Testis (tissue), 2 donors: ENCODE measurements at regions not wholly inside any gene's neighbourhood (a gene's known extent, or its start where the extent isn't known, plus 50 kb on each side); places are given as distances from the start of the nearest gene placed in this dataset.

Source experiments
- DNase-seq: peaks from one replicate; pipeline ENCODE4 v3.0.0-alpha.2; 2019
- H3K27ac ChIP-seq, 2 donors: fragments of 200-600 bp; sonication (generic); one replicate each; pipeline ENCODE4 v1.5.1; 2019
- H3K27me3 ChIP-seq: fragments of 200-600 bp; sonication (generic); one replicate; pipeline ENCODE4 v1.5.1; 2019
- H3K36me3 ChIP-seq: fragments of 200-600 bp; sonication (generic); one replicate; pipeline ENCODE4 v1.5.1; 2017; ENCODE audit warnings: low read depth; ENCODE audit errors: missing control alignments
- H3K4me1 ChIP-seq: fragments of 200-600 bp; sonication (generic); one replicate; pipeline ENCODE4 v1.5.1; 2019
- H3K4me3 ChIP-seq, 2 donors: fragments of 200-600 bp; sonication (generic); one replicate each; pipeline ENCODE4 v1.5.1; 2017 to 2019
- H3K9me3 ChIP-seq: fragments of 200-600 bp; sonication (generic); one replicate; pipeline ENCODE4 v1.5.1; 2017
- POLR2A ChIP-seq: fragments of 450-650 bp; IDR thresholded peaks from one replicate; pipeline ENCODE4 v1.6.1; 2017; ENCODE audit warnings: antibody characterized with exemption, mild to moderate bottlenecking, moderate library complexity
- WGBS, 2 donors: methylation state at CpG; one replicate each; pipeline ENCODE4 v1.1.5; 2018; 5-methylcytosine and 5-hydroxymethylcytosine counted together
- intact Hi-C: fragments of 100-400 bp; cut with DNase I; formaldehyde crosslinking; loops from one replicate; pipeline ENCODE4 v1.15.1; 2023; ENCODE audit warnings: low total_unique reads
- TF ChIP-seq, protein P1 (sequence below), 3 experiments: fragments of 450-650 bp in 2 of 3; fragments of 200-600 bp in 1 of 3; sonication (generic) in 1 of 3; IDR thresholded peaks; one replicate each; pipeline ENCODE4 v1.5.1; 2016 to 2019; ENCODE audit warnings: antibody characterized with exemption in 3 of 3, mild to moderate bottlenecking in 2 of 3, moderate library complexity in 1 of 3

GRCh38 chr17:13365331-13365730 lies 236.4 kb downstream of the HS3ST3A1 start:
- Histone ChIP-seq H3K4me1 (no peaks in the 10 kb centered on the region), H3K27ac (no peak overlapping the region), H3K36me3 (no peaks in the 10 kb centered on the region), H3K27me3 (no peaks in the 10 kb centered on the region), H3K4me3 (no peak overlapping the region), H3K9me3 (no peaks in the 10 kb centered on the region)
- no peak for TF ChIP-seq POLR2A
- TF ChIP-seq, protein P1, sequence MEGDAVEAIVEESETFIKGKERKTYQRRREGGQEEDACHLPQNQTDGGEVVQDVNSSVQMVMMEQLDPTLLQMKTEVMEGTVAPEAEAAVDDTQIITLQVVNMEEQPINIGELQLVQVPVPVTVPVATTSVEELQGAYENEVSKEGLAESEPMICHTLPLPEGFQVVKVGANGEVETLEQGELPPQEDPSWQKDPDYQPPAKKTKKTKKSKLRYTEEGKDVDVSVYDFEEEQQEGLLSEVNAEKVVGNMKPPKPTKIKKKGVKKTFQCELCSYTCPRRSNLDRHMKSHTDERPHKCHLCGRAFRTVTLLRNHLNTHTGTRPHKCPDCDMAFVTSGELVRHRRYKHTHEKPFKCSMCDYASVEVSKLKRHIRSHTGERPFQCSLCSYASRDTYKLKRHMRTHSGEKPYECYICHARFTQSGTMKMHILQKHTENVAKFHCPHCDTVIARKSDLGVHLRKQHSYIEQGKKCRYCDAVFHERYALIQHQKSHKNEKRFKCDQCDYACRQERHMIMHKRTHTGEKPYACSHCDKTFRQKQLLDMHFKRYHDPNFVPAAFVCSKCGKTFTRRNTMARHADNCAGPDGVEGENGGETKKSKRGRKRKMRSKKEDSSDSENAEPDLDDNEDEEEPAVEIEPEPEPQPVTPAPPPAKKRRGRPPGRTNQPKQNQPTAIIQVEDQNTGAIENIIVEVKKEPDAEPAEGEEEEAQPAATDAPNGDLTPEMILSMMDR (IDR thresholded peaks at IDR 0.05) = no peak
- DNase-seq = no peak
- intact Hi-C loops = no loop called here
- 87 to 88% methylated on average over 4 of the region's 4 CpGs for WGBS, 2 donors

- H3K9me3 ChIP-seq = no peaks in the 10 kb centered on the region
- H3K4me3 ChIP-seq = no peak overlapping the region
- no peak for DNase-seq
- no peak for TF ChIP-seq POLR2A
- TF ChIP-seq, protein P1 (IDR thresholded peaks at IDR 0.05) = no peak
- no peaks in the 10 kb centered on the region for H3K36me3 ChIP-seq
- H3K4me1 ChIP-seq = no peaks in the 10 kb centered on the region
- WGBS, 2 donors = 75 to 85% methylated on average over 1 of the region's 1 CpG
- no peaks in the 10 kb centered on the region for H3K27me3 ChIP-seq
- H3K27ac ChIP-seq = no peak overlapping the region
- intact Hi-C loops = no loop called here
Measured at GRCh38 chr17:13363771-13364170, 238.0 kb downstream of the HS3ST3A1 start.

DNA sequence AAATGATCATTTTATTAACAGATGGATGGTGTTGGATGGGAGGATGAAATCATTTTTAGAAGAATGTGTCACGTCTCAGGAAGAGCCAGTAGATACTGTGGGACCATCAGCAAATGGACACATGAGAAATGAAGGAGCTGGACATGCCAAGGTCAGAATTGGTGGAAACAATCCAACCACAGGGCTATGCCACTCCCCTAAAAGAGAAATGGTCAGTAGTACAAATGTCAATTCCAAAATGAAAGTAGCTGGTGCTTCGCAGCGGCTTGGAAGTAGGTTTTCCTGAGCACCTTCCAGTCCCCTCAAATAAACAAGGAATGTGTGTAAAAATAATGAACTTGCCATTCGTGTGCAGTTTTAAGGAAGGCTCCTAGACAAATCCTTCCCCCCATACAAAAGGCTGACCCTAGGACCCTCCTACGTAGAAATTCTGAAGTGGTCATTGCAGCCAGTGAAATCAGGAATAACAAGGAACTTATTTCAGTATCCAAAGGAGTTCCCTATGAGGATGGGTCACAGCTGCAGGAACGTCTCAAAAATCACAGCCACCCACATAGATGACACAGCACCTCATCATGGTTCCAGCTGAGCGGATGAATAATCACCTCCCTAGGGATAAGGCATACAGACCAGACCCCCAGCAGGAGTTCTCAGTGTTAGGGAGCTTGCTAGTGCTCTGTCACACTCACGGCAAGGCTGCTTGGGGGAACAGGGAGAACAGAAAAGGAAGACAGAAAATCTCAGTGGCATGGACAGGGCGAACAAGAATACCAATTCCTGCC lies 239.2 kb downstream of the HS3ST3A1 start:
- TF ChIP-seq, protein P1 (IDR thresholded peaks at IDR 0.05) = no peak
- no peak for TF ChIP-seq POLR2A
- H3K27me3 ChIP-seq = no peaks in the 10 kb centered on the region
- WGBS, 2 donors = 60 to 66% methylated on average over 9 of the region's 9 CpGs
- H3K36me3 ChIP-seq = no peaks in the 10 kb centered on the region
- intact Hi-C loops = no loop called here
- H3K4me3 ChIP-seq = no peak overlapping the region
- DNase-seq = no peak
- H3K27ac ChIP-seq = no peak overlapping the region
- no peaks in the 10 kb centered on the region for H3K9me3 ChIP-seq
- H3K4me1 ChIP-seq = no peaks in the 10 kb centered on the region

DNA sequence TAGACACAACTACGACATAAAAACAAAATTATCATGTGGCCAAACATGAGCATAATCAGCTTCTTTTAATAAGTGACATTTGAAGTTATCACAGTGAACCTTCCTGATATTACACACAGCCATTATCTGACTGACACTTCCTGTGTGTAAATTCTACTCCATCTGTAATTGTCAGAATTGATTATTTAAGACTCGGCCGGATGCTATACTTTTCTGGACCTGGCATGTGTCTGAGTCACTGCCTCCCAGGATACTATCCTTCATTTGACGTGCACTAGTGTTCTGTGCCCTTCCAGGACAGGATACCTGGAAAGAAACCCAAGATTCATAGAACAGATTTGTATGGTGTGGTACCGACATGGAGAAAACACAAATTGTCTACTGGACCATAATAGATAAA lies 242.0 kb downstream of the HS3ST3A1 start:
- Histone ChIP-seq H3K27me3 (no peaks in the 10 kb centered on the region), H3K36me3 (no peaks in the 10 kb centered on the region), H3K27ac (no peak overlapping the region), H3K4me1 (no peaks in the 10 kb centered on the region), H3K9me3 (no peaks in the 10 kb centered on the region), H3K4me3 (no peak overlapping the region)
- TF ChIP-seq POLR2A = no peak
- TF ChIP-seq, protein P1 (IDR thresholded peaks at IDR 0.05) = no peak
- WGBS, 2 donors = 80 to 87% methylated on average over 5 of the region's 5 CpGs
- no peak for DNase-seq
- intact Hi-C loops = no loop called here

GRCh38 chr17:13355054-13355453 lies 246.7 kb downstream of the HS3ST3A1 start:
- no peaks in the 10 kb centered on the region for H3K27me3 ChIP-seq
- H3K4me3 ChIP-seq = no peak overlapping the region
- no peaks in the 10 kb centered on the region for H3K9me3 ChIP-seq
- H3K36me3 ChIP-seq = no peaks in the 10 kb centered on the region
- no peak for DNase-seq
- intact Hi-C loops = no loop called here
- no peak for TF ChIP-seq POLR2A
- TF ChIP-seq, protein P1 (IDR thresholded peaks at IDR 0.05) = no peak
- 56 to 62% methylated on average over 1 of the region's 1 CpG for WGBS, 2 donors
- H3K27ac ChIP-seq = no peak overlapping the region
- no peaks in the 10 kb centered on the region for H3K4me1 ChIP-seq
